ENCODE measurements at regions not wholly inside any gene's neighbourhood (a gene's known extent, or its start where the extent isn't known, plus 50 kb on each side); places are given as distances from the start of the nearest gene placed in this dataset.
"Not testable (repeated sequence)": the region's sequence is repeated elsewhere in the genome, so short reads cannot be mapped to it uniquely, and the experiment has no call there.

DNA sequence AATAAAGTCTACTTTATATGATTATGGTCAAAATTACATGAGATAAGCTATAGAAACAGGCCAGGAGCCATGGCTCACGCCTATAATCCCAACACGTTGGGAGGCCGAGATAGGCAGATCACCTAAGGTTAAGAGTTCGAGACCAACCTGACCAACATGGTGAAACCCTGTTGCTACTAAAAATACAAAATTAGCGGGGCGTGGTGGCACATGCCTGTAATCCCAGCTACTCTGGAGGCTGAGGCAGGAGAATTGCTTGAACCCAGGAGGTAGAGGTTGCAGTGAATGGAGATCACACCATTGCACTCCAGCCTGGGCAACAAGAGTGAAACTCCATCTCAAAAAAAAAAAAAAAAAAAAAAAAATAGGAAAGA is 73.1 kb downstream of the EDN1 start:
- TF ChIP-seq, protein P1, sequence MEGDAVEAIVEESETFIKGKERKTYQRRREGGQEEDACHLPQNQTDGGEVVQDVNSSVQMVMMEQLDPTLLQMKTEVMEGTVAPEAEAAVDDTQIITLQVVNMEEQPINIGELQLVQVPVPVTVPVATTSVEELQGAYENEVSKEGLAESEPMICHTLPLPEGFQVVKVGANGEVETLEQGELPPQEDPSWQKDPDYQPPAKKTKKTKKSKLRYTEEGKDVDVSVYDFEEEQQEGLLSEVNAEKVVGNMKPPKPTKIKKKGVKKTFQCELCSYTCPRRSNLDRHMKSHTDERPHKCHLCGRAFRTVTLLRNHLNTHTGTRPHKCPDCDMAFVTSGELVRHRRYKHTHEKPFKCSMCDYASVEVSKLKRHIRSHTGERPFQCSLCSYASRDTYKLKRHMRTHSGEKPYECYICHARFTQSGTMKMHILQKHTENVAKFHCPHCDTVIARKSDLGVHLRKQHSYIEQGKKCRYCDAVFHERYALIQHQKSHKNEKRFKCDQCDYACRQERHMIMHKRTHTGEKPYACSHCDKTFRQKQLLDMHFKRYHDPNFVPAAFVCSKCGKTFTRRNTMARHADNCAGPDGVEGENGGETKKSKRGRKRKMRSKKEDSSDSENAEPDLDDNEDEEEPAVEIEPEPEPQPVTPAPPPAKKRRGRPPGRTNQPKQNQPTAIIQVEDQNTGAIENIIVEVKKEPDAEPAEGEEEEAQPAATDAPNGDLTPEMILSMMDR (conservative IDR thresholded peaks at IDR 0.05 in 1 of 2, IDR thresholded peaks at IDR 0.05 in 1 of 2; ENCODE audit: low read depth in 1 of 2, low read length in 2 of 2), result not testable (repeated sequence)
- TF ChIP-seq EZH2 (IDR thresholded peaks at IDR 0.05; ENCODE audit: low read length, missing control alignments), result not testable (repeated sequence)

Measured in fibroblast of lung (primary cell).